Nephron progenitor cell (in vitro differentiated cells): ENCODE measurements at regions not wholly inside any gene's neighbourhood (a gene's known extent, or its start where the extent isn't known, plus 50 kb on each side); places are given as distances from the start of the nearest gene placed in this dataset.

Experiments used
- DNase-seq: peaks from one replicate; pipeline ENCODE4 v3.0.0; 2021
- H3K27ac Mint-ChIP-seq: 2 replicates; pipeline ENCODE4 v1.8.0; 2021; ENCODE audit warnings: mild to moderate bottlenecking, moderate library complexity, mixed read lengths
- H3K27me3 Mint-ChIP-seq: 2 replicates; pipeline ENCODE4 v1.8.0; 2021; ENCODE audit warnings: mild to moderate bottlenecking, low read depth, mixed read lengths; ENCODE audit not compliant: poor library complexity
- H3K36me3 Mint-ChIP-seq: 2 replicates; pipeline ENCODE4 v1.8.0; 2021; ENCODE audit warnings: low read depth, mixed read lengths
- H3K4me1 Mint-ChIP-seq: 2 replicates; pipeline ENCODE4 v1.8.0; 2021; ENCODE audit warnings: mixed read lengths
- H3K4me3 Mint-ChIP-seq: 2 replicates; pipeline ENCODE4 v1.8.0; 2021; ENCODE audit warnings: mild to moderate bottlenecking, moderate library complexity, mixed read lengths
- H3K9me3 Mint-ChIP-seq: 2 replicates; pipeline ENCODE4 v1.8.0; 2021; ENCODE audit warnings: mild to moderate bottlenecking, moderate library complexity, mixed read lengths
- TF ChIP-seq, protein P1 (sequence below): fragments of 200-600 bp; sonication (generic); IDR thresholded peaks from 2 replicates; pipeline ENCODE4 v1.5.0; 2021; ENCODE audit warnings: antibody characterized with exemption

DNA sequence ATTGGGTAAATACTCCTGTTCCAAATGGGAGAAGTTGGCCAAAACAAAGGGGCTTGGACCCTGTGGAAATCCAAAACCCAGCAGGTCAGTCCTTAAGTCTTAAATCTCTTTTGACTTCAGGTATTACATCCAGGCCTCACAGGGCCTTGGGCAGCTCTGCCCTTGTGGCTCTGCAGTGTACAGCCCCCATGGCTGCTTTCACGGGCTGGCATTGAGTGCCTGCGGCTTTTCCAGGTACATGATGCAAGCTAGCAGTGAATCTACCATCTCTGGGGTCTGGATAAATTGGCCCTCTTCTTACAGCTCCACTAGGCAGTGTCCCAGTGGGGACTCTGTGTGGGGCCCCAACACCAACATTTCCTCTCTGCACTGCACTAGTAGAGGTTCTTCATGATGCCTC lies 308.5 kb upstream of the ARRDC3 start:
- Mint-ChIP-seq H3K27ac (no peak overlapping the region), H3K4me3 (no peak overlapping the region), H3K9me3 (peaks cover 20% of the 10 kb centered on the region), H3K36me3 (peaks cover 12% of the 10 kb centered on the region), H3K27me3 (peaks cover 2% of the 10 kb centered on the region), H3K4me1 (no peaks in the 10 kb centered on the region)
- TF ChIP-seq, protein P1, sequence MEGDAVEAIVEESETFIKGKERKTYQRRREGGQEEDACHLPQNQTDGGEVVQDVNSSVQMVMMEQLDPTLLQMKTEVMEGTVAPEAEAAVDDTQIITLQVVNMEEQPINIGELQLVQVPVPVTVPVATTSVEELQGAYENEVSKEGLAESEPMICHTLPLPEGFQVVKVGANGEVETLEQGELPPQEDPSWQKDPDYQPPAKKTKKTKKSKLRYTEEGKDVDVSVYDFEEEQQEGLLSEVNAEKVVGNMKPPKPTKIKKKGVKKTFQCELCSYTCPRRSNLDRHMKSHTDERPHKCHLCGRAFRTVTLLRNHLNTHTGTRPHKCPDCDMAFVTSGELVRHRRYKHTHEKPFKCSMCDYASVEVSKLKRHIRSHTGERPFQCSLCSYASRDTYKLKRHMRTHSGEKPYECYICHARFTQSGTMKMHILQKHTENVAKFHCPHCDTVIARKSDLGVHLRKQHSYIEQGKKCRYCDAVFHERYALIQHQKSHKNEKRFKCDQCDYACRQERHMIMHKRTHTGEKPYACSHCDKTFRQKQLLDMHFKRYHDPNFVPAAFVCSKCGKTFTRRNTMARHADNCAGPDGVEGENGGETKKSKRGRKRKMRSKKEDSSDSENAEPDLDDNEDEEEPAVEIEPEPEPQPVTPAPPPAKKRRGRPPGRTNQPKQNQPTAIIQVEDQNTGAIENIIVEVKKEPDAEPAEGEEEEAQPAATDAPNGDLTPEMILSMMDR = no peak
- DNase-seq = no peak

DNA sequence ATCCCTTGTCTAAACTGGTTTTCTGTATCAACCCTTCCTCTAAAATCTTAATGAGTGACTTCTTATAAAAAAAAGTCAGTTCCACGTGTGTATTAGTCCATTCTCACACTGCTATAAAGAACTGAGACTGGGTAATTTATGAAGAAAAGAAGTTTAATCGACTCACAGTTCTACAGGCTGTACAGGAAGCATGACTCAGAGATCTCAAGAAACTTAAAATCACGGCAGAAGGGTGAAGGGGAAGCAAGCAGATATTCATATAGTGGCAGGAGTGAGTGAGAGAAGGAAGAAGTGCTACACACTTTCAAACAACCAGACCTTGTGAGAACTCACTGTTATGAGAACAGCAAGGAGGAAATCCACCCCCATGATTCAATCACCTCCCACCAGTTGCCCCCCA lies 307.8 kb upstream of the ARRDC3 start:
- Mint-ChIP-seq H3K27ac (no peak overlapping the region), H3K4me3 (no peak overlapping the region), H3K9me3 (peaks cover 13% of the 10 kb centered on the region), H3K4me1 (no peaks in the 10 kb centered on the region), H3K36me3 (peaks cover 9% of the 10 kb centered on the region), H3K27me3 (peaks cover 2% of the 10 kb centered on the region)
- TF ChIP-seq, protein P1 = no peak
- DNase-seq = no peak

GRCh38 chr5:91687430-91687829 lies 304.3 kb upstream of the ARRDC3 start:
- peaks cover 2% of the 10 kb centered on the region for H3K27me3 Mint-ChIP-seq
- peaks cover 2% of the 10 kb centered on the region for H3K36me3 Mint-ChIP-seq
- peaks cover under 1% of the 10 kb centered on the region for H3K9me3 Mint-ChIP-seq
- H3K4me3 Mint-ChIP-seq = no peak overlapping the region
- H3K4me1 Mint-ChIP-seq = peaks cover 7% of the 10 kb centered on the region
- TF ChIP-seq, protein P1 = no peak
- no peak overlapping the region for H3K27ac Mint-ChIP-seq
- DNase-seq = no peak

GRCh38 chr5:91684625-91685024 lies 301.5 kb upstream of the ARRDC3 start:
- no peak for DNase-seq
- peaks cover 7% of the 10 kb centered on the region for H3K4me1 Mint-ChIP-seq
- no peak overlapping the region for H3K27ac Mint-ChIP-seq
- no peaks in the 10 kb centered on the region for H3K9me3 Mint-ChIP-seq
- H3K27me3 Mint-ChIP-seq = peaks cover 2% of the 10 kb centered on the region
- no peak overlapping the region for H3K4me3 Mint-ChIP-seq
- no peaks in the 10 kb centered on the region for H3K36me3 Mint-ChIP-seq
- TF ChIP-seq, protein P1 = no peak

DNA sequence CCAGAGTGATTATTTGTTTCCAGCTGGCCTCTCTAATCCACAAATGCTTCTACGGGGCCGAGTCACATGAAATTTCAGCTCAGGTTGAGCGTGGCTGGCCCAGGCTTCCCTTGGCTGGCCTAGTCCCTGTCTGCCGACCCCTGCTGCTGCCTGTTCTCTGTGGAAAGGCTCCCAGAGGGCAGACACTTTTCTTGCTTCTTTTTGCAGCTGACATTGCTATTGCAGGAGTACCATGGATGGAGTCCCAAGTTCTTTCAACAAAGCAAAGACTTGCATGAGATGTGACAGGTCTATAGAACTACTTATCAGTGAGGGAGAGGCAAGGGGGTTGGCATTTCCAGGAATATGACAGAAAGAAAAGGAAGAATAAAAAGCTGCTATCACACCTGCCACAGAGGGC lies 287.4 kb upstream of the ARRDC3 start:
- Mint-ChIP-seq H3K36me3 (no peaks in the 10 kb centered on the region), H3K4me3 (no peak overlapping the region), H3K9me3 (no peaks in the 10 kb centered on the region), H3K27me3 (peaks cover 3% of the 10 kb centered on the region), H3K27ac (peak overlapping the region; percentile 4), H3K4me1 (peaks cover 11% of the 10 kb centered on the region)
- peak; percentile 17 for DNase-seq
- TF ChIP-seq, protein P1 = no peak

- Mint-ChIP-seq H3K27me3 (peaks cover 3% of the 10 kb centered on the region), H3K9me3 (no peaks in the 10 kb centered on the region), H3K4me3 (no peak overlapping the region), H3K4me1 (peaks cover 11% of the 10 kb centered on the region), H3K27ac (peak overlapping the region; percentile 57), H3K36me3 (no peaks in the 10 kb centered on the region)
- no peak for DNase-seq
- TF ChIP-seq, protein P1 = no peak
These were observed 287.0 kb upstream of the ARRDC3 start for GRCh38 chr5:91670122-91670521.
